HepG2 (cell line): ENCODE measurements at regions not wholly inside any gene's neighbourhood (a gene's known extent, or its start where the extent isn't known, plus 50 kb on each side); places are given as distances from the start of the nearest gene placed in this dataset.

Experiments used
- ATAC-seq: fragments of 200-7000 bp; cut with Tn5 transposase; 3 replicates; pipeline ENCODE4 v1.9.1; 2020; ENCODE audit warnings: mild to moderate bottlenecking, moderate library complexity
- BruUV-seq: library from RNA; stranded (reverse); fragments of 400-500 nt; replicated peaks from 2 replicates; lab custom pipeline; 2021; lab: Mats Ljungman, UMichigan
- CTCF ChIA-PET: fragments of 300-600 bp; formaldehyde crosslinking; extraction: SDS; loops from one replicate; lab custom pipeline; 2021; ENCODE audit warnings: low total read pairs, inconsistent platforms, low intra/inter-chr PET ratio; lab: Yijun Ruan, JAX
- POLR2A ChIA-PET: fragments of 350-600 bp; sonication (Branson Sonifier 250); formaldehyde crosslinking; loops from one replicate; lab custom pipeline; 2020; ENCODE audit warnings: antibody characterized with exemption, inconsistent platforms; lab: Yijun Ruan, JAX
- DNase-seq: peaks from one replicate; pipeline ENCODE4 v3.0.0-alpha.2; 2015; ENCODE audit warnings: low spot score
- FAIRE-seq: peaks from 3 replicates; lab custom pipeline; 2011; peaks lifted over from hg19 to GRCh38; lab: Jason Lieb, UNC
- H2AFZ ChIP-seq: one replicate; pipeline ENCODE4 v1.6.1; 2011; ENCODE audit warnings: low read length, inconsistent platforms
- H3K27ac ChIP-seq: fragments of 300-600 bp; 3 replicates; pipeline ENCODE4 v1.8.0; 2011; ENCODE audit warnings: mixed run types, mild to moderate bottlenecking, mixed read lengths, low read length, inconsistent platforms; ENCODE audit not compliant: insufficient read depth; ENCODE audit errors: extremely low read length
- H3K27me3 ChIP-seq, 2 experiments: fragments of 200-600 bp in 1 of 2; 2 replicates in 1 of 2; 3 replicates in 1 of 2; pipeline versions ENCODE4 v1.6.0 to v1.8.0; 2011; ENCODE audit warnings: low read length in 2 of 2, mild to moderate bottlenecking in 2 of 2, moderate library complexity in 2 of 2, inconsistent platforms in 1 of 2; ENCODE audit not compliant: insufficient read depth in 2 of 2, control insufficient read depth in 1 of 2
- H3K36me3 ChIP-seq, 2 experiments: fragments of 200-600 bp in 1 of 2; replicated peaks in 1 of 2; 2 replicates in 1 of 2; 3 replicates in 1 of 2; pipeline versions ENCODE4 v1.5.1 to v1.8.0; 2011; ENCODE audit warnings: low read length in 2 of 2, inconsistent platforms in 1 of 2; ENCODE audit not compliant: insufficient read depth in 2 of 2, control insufficient read depth in 1 of 2
- H3K4me1 ChIP-seq: 2 replicates; pipeline ENCODE4 v1.5.1; 2012; ENCODE audit warnings: low read length, inconsistent platforms; ENCODE audit not compliant: insufficient read depth
- H3K4me2 ChIP-seq: 2 replicates; pipeline ENCODE4 v1.6.0; 2011; ENCODE audit warnings: low read depth, low read length, inconsistent platforms
- H3K4me3 ChIP-seq, 3 experiments: fragments of 200-600 bp in 1 of 3; sonication (generic), shearing (Covaris generic) in 1 of 3; replicated peaks in 1 of 3; 2 replicates each; pipeline ENCODE4 v1.5.1; 2011 to 2016; ENCODE audit warnings: low read length in 3 of 3, inconsistent platforms in 2 of 3, low read depth in 2 of 3, mild to moderate bottlenecking in 2 of 3, control low read depth in 1 of 3, mixed read lengths in 1 of 3; ENCODE audit not compliant: insufficient read depth in 1 of 3
- H3K79me2 ChIP-seq: one replicate; pipeline ENCODE4 v1.6.1; 2011; ENCODE audit warnings: low read length, inconsistent platforms; ENCODE audit not compliant: insufficient read depth
- H3K9ac ChIP-seq: 2 replicates; pipeline ENCODE4 v1.6.0; 2011; ENCODE audit warnings: mild to moderate bottlenecking, low read depth, low read length, inconsistent platforms; ENCODE audit not compliant: insufficient read depth
- H3K9me3 ChIP-seq: 2 replicates; pipeline ENCODE4 v1.5.1; 2012; ENCODE audit warnings: mild to moderate bottlenecking, low read length
- H4K20me1 ChIP-seq: 2 replicates; pipeline ENCODE4 v1.6.0; 2011; ENCODE audit warnings: inconsistent platforms, mild to moderate bottlenecking, low read length, moderate library complexity; ENCODE audit not compliant: insufficient read depth
- ATF3 ChIP-seq: sonication (generic); formaldehyde crosslinking; IDR thresholded peaks from 2 replicates; pipeline ENCODE4 v1.4.0; 2020; ENCODE audit warnings: missing genetic modification reagents
- CENPX ChIP-seq: sonication (generic); formaldehyde crosslinking; IDR thresholded peaks from 2 replicates; pipeline ENCODE4 v1.9.0; 2021; ENCODE audit warnings: mild to moderate bottlenecking, missing genetic modification reagents, moderate library complexity
- CHD2 ChIP-seq: IDR thresholded peaks from 2 replicates; pipeline ENCODE4 v1.6.1; 2011; ENCODE audit warnings: low read depth, low read length, improper control_type of control experiment
- E2F2 ChIP-seq: sonication (generic); formaldehyde crosslinking; IDR thresholded peaks from 2 replicates; pipeline ENCODE4 v1.4.0; 2020; ENCODE audit warnings: missing genetic modification reagents, borderline replicate concordance
- ETV5 ChIP-seq: IDR thresholded peaks from 2 replicates; pipeline ENCODE4 v1.6.1; 2018; ENCODE audit warnings: missing biosample characterization, missing genetic modification reagents, inconsistent platforms, borderline replicate concordance
- GZF1 ChIP-seq: sonication (generic); formaldehyde crosslinking; IDR thresholded peaks from 2 replicates; pipeline ENCODE4 v1.5.1; 2020; ENCODE audit warnings: mild to moderate bottlenecking, missing genetic modification reagents
- HOXD1 ChIP-seq: sonication (generic); formaldehyde crosslinking; IDR thresholded peaks from 2 replicates; pipeline ENCODE4 v1.5.0; 2020; ENCODE audit warnings: missing genetic modification reagents
- MAX ChIP-seq: IDR thresholded peaks from 2 replicates; pipeline ENCODE4 v1.6.1; 2012; ENCODE audit warnings: inconsistent platforms
- MED1 ChIP-seq: sonication (generic); formaldehyde crosslinking; IDR thresholded peaks from 2 replicates; pipeline ENCODE4 v1.4.0; 2020; ENCODE audit warnings: missing genetic modification reagents
- MYNN ChIP-seq: sonication (generic); formaldehyde crosslinking; IDR thresholded peaks from 2 replicates; pipeline ENCODE4 v1.4.0; 2020; ENCODE audit warnings: mild to moderate bottlenecking, low read depth, missing genetic modification reagents
- PITX1 ChIP-seq: sonication (generic); formaldehyde crosslinking; IDR thresholded peaks from 2 replicates; pipeline ENCODE4 v1.5.1; 2020; ENCODE audit warnings: mild to moderate bottlenecking, missing genetic modification reagents
- ZEB1 ChIP-seq: IDR thresholded peaks from 2 replicates; pipeline ENCODE4 v1.6.1; 2012; ENCODE audit warnings: mild to moderate bottlenecking, low read depth, inconsistent platforms; ENCODE audit not compliant: insufficient replicate concordance
- ZNF512 ChIP-seq: sonication (generic); formaldehyde crosslinking; IDR thresholded peaks from 2 replicates; pipeline ENCODE4 v1.4.0; 2020; ENCODE audit warnings: mild to moderate bottlenecking, missing genetic modification reagents
- ZNF530 ChIP-seq: sonication (generic); formaldehyde crosslinking; IDR thresholded peaks from 2 replicates; pipeline ENCODE4 v1.5.0; 2020; ENCODE audit warnings: low read depth, mild to moderate bottlenecking, missing genetic modification reagents
- ZNF543 ChIP-seq: sonication (generic); formaldehyde crosslinking; IDR thresholded peaks from 2 replicates; pipeline ENCODE4 v1.4.0; 2020; ENCODE audit warnings: mild to moderate bottlenecking, missing genetic modification reagents
- ZNF609 ChIP-seq: sonication (generic); formaldehyde crosslinking; IDR thresholded peaks from 2 replicates; pipeline ENCODE4 v1.4.0; 2020; ENCODE audit warnings: mild to moderate bottlenecking, missing genetic modification reagents, borderline replicate concordance
- ZNF629 ChIP-seq: sonication (generic); formaldehyde crosslinking; conservative IDR thresholded peaks from 2 replicates; pipeline ENCODE4 v1.5.0; 2020; ENCODE audit warnings: missing genetic modification reagents
- ZSCAN9 ChIP-seq: IDR thresholded peaks from 2 replicates; pipeline ENCODE4 v1.6.1; 2016; ENCODE audit warnings: borderline replicate concordance
- WGBS: methylation state at CpG from one replicate; pipeline ENCODE4 v1.1.6; 2017; ENCODE audit warnings: low lambda C conversion rate; 5-methylcytosine and 5-hydroxymethylcytosine counted together
- in situ Hi-C: cut with HindIII; loops from 2 replicates; pipeline ENCODE4 v1.10.0; 2017; ENCODE audit warnings: low pct_unique_long_range_greater_than_20kb; ENCODE audit not compliant: extremely low pct_ligation_motif_present
- intact Hi-C: fragments of 100-400 bp; cut with micrococcal nuclease; formaldehyde crosslinking; loops from one replicate; pipeline ENCODE4 v1.10.0; 2022; ENCODE audit not compliant: unreplicated experiment

DNA sequence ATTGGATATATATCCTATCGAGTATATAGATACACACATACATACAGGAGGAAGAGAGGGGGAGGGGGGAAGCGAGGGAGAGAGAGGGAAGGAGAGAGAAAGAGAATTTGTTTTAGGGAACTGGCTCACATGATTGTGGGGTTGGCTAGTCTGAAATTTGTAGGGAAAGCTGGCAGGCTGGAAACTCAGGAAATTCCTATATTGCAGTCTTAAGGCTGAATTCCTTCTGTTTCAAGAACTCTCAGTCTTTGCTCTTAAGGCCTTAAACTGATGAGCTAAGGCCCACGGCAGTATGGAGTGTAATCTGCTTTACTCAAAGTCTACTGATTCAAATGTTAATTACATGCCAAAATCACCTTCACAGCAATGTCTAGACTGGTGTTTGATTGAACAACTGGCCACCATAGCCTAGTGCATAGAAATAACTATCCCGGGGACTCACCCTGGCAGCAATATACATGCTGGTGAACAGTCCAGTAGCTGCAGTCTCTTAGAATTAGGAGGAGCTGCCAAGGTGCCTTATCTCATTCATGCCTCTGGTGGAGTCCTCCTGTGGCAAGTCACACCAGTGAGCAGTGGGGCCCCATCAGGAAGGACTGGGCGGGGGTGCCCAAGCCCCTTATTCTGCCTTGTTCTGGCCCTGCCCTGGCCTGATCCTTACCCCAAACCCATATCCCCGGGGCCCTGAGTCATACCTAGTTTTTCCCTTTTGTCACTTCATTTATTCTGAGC lies 59.7 kb upstream of the AMPD3 start:
- H2AFZ ChIP-seq: no peak overlapping the region
- H3K4me2 ChIP-seq: no peak overlapping the region
- no peak overlapping the region for H3K4me3 ChIP-seq
- FAIRE-seq: no peak
- no peaks in the 10 kb centered on the region for H4K20me1 ChIP-seq
- H3K27me3 ChIP-seq: peaks cover 0 to 39% of the 10 kb centered on the region in 2 experiments; a peak in 3 of 5 replicates
- ChIA-PET POLR2A (no interaction called here), CTCF (no interaction called here)
- no peak overlapping the region for H3K9ac ChIP-seq
- no peaks in the 10 kb centered on the region for H3K36me3 ChIP-seq
- no peaks in the 10 kb centered on the region for H3K9me3 ChIP-seq
- H3K79me2 ChIP-seq: no peaks in the 10 kb centered on the region
- H3K27ac ChIP-seq: no peak overlapping the region
- peaks cover 11% of the 10 kb centered on the region for H3K4me1 ChIP-seq
- TF ChIP-seq GZF1 (CRISPR knock-in tag) (no peak), ZNF530 (no peak), ZNF543 (CRISPR knock-in tag) (no peak), MYNN (CRISPR knock-in tag) (no peak), CHD2 (no peak), ATF3 (CRISPR knock-in tag) (no peak), CENPX (CRISPR knock-in tag) (no peak), E2F2 (no peak), PITX1 (CRISPR knock-in tag) (no peak), ZNF609 (no peak), MED1 (CRISPR knock-in tag) (no peak), ZSCAN9 (no peak), HOXD1 (CRISPR knock-in tag) (no peak), ETV5 (no peak), ZNF629 (no peak), ZEB1 (no peak), ZNF512 (no peak), MAX (no peak)
- WGBS: 27% methylated on average over 6 of the region's 6 CpGs
- intact Hi-C loops: no loop called here
- BruUV-seq: no TSS peak
- no peak for DNase-seq
- no peak for ATAC-seq
- in situ Hi-C loops: no loop called here
